Kidney (tissue), 13 donors: ENCODE measurements at regions not wholly inside any gene's neighbourhood (a gene's known extent, or its start where the extent isn't known, plus 50 kb on each side); places are given as distances from the start of the nearest gene placed in this dataset.
"Not testable (repeated sequence)": the region's sequence is repeated elsewhere in the genome, so short reads cannot be mapped to it uniquely, and the experiment has no call there.

Experiments used
- DNase-seq, 5 donors: peaks; one replicate each; pipeline ENCODE4 v3.0.0-alpha.2; 2013 to 2020
- FAIRE-seq: peaks from 2 replicates; lab custom pipeline; 2012; peaks lifted over from hg19 to GRCh38; lab: Jason Lieb, UNC
- H3K27ac ChIP-seq, 2 donors: one replicate each; pipeline ENCODE4 v1.7.0; 2013; ENCODE audit warnings: low read depth in 2 of 2, low read length in 2 of 2, inconsistent platforms in 1 of 2
- H3K27me3 ChIP-seq: one replicate; pipeline ENCODE4 v1.7.1; 2013; ENCODE audit warnings: low read length, inconsistent platforms; ENCODE audit not compliant: control insufficient read depth, insufficient read depth
- H3K36me3 ChIP-seq, 3 donors: one replicate each; pipeline versions ENCODE4 v1.7.0 to v1.7.1; 2013; ENCODE audit warnings: low read length in 3 of 3, control low read depth in 1 of 3, inconsistent platforms in 1 of 3; ENCODE audit not compliant: insufficient read depth in 3 of 3, control insufficient read depth in 2 of 3
- H3K4me1 ChIP-seq, 3 donors: one replicate each; pipeline versions ENCODE4 v1.7.0 to v1.7.1; 2013; ENCODE audit warnings: low read length in 3 of 3, inconsistent platforms in 1 of 3, low read depth in 1 of 3; ENCODE audit not compliant: control insufficient read depth in 2 of 3, insufficient read depth in 2 of 3
- H3K4me3 ChIP-seq, 3 donors: one replicate each; pipeline versions ENCODE4 v1.7.0 to v1.8.1; 2013; ENCODE audit warnings: low read length in 3 of 3, control low read depth in 1 of 3, inconsistent platforms in 1 of 3
- H3K9ac ChIP-seq, 3 donors: one replicate each; pipeline versions ENCODE4 v1.7.0 to v1.7.1; 2013; ENCODE audit warnings: low read length in 3 of 3, control low read depth in 1 of 3, inconsistent platforms in 1 of 3
- H3K9me3 ChIP-seq, 3 donors: one replicate each; pipeline versions ENCODE4 v1.7.0 to v1.7.1; 2013; ENCODE audit warnings: low read length in 3 of 3, control low read depth in 1 of 3, inconsistent platforms in 1 of 3; ENCODE audit not compliant: control insufficient read depth in 2 of 3, insufficient read depth in 1 of 3
- intact Hi-C: fragments of 100-400 bp; cut with DNase I; formaldehyde crosslinking; loops from one replicate; pipeline ENCODE4 v1.11.1; 2022
- TF ChIP-seq, protein P1 (sequence below): IDR thresholded peaks from 3 replicates; pipeline ENCODE4 v1.5.1; 2012; ENCODE audit warnings: mild to moderate bottlenecking, moderate library complexity, borderline replicate concordance; ENCODE audit not compliant: insufficient read depth; ENCODE audit errors: extremely low read depth
- donor health status: control.
- donor health status: control.
- donor health status: control.
- donor health status: control.
- donor health status: control.
- donor health status: DM: yes; HTN: yes; CAD: no.
- donor health status: Normal renal cell carcinoma (clear cell type).

- no peaks in the 10 kb centered on the region for H3K36me3 ChIP-seq
- no peak for DNase-seq
- FAIRE-seq = no peak
- no peak overlapping the region for H3K9ac ChIP-seq
- no peaks in the 10 kb centered on the region for H3K9me3 ChIP-seq
- intact Hi-C loops = no loop called here
- no peak overlapping the region for H3K4me3 ChIP-seq
- TF ChIP-seq, protein P1, sequence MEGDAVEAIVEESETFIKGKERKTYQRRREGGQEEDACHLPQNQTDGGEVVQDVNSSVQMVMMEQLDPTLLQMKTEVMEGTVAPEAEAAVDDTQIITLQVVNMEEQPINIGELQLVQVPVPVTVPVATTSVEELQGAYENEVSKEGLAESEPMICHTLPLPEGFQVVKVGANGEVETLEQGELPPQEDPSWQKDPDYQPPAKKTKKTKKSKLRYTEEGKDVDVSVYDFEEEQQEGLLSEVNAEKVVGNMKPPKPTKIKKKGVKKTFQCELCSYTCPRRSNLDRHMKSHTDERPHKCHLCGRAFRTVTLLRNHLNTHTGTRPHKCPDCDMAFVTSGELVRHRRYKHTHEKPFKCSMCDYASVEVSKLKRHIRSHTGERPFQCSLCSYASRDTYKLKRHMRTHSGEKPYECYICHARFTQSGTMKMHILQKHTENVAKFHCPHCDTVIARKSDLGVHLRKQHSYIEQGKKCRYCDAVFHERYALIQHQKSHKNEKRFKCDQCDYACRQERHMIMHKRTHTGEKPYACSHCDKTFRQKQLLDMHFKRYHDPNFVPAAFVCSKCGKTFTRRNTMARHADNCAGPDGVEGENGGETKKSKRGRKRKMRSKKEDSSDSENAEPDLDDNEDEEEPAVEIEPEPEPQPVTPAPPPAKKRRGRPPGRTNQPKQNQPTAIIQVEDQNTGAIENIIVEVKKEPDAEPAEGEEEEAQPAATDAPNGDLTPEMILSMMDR = no peak
- no peak overlapping the region for H3K27ac ChIP-seq
- H3K4me1 ChIP-seq = no peaks in the 10 kb centered on the region
- H3K27me3 ChIP-seq = no peaks in the 10 kb centered on the region
Measured at GRCh38 chrX:45479835-45480422, 279.3 kb upstream of the DIPK2B start.

DNA sequence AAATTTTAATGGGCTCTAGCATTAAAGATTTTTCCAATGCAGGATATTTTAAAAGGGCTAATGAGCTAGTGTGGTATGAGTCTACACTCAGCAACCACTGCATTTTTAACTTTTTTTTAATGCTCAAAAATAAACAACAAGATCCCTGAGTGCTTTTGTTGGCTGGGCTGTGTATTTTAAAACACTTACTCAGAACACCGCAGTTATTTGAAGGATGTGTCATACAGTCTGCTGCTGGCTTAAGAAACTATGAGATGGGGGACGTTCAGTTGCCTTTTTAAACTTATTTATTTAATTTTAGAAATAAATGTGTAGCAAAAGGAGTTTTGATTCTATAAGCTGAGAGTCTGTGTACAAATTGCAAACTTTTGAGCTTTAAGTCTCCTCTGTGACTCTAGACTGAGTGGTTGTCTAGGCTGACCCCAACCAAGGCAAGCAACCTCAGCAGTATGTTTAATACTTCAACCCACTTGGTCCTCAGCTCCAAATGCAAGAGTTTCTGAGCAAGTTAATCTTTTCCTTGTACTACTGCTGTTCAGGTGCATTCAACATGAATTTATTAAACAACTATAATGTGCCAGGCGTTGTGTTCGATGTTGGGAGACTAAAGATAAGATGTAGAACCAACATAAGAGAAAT is 278.6 kb upstream of the DIPK2B start:
- Histone ChIP-seq H3K27ac (no peak overlapping the region), H3K9ac (no peak overlapping the region), H3K9me3 (no peaks in the 10 kb centered on the region), H3K36me3 (no peaks in the 10 kb centered on the region), H3K27me3 (no peaks in the 10 kb centered on the region), H3K4me3 (no peak overlapping the region), H3K4me1 (no peaks in the 10 kb centered on the region)
- peak in 1 of 5 donors; percentile 0 for DNase-seq
- TF ChIP-seq, protein P1 = no peak
- no peak for FAIRE-seq
- intact Hi-C loops = no loop called here

DNA sequence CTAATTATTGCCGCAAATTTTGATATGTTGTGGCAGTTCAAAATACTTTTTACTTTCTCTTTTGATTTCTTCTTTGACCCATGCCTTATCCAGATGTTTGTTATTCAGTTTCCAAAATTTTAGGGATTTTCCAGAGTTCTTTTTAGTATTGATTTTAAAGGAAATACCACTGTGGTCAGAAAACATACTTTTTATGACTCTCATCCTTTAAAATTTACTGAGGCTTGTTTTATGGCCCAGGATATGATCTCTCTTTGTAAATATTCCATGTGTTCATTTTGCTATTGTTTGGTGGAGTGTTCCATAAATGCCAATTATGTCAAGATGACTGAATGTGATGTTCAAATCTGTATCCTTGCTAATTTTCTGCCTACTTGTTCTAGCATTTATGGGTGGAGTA is 272.3 kb upstream of the DIPK2B start:
- Histone ChIP-seq H3K36me3 (no peaks in the 10 kb centered on the region), H3K9ac (no peak overlapping the region), H3K9me3 (no peaks in the 10 kb centered on the region), H3K27ac (no peak overlapping the region), H3K4me1 (no peaks in the 10 kb centered on the region), H3K27me3 (no peaks in the 10 kb centered on the region), H3K4me3 (no peak overlapping the region)
- TF ChIP-seq, protein P1 = no peak
- intact Hi-C loops = no loop called here
- FAIRE-seq (no peak), DNase-seq (no peak)

- H3K4me3 ChIP-seq, DNase-seq, H3K27ac ChIP-seq, H3K9ac ChIP-seq, intact Hi-C loops, H3K27me3 ChIP-seq, H3K4me1 ChIP-seq, H3K9me3 ChIP-seq, H3K36me3 ChIP-seq, FAIRE-seq: not testable (repeated sequence)
Measured at GRCh38 chrX:45467537-45467936, 266.9 kb upstream of the DIPK2B start.

DNA sequence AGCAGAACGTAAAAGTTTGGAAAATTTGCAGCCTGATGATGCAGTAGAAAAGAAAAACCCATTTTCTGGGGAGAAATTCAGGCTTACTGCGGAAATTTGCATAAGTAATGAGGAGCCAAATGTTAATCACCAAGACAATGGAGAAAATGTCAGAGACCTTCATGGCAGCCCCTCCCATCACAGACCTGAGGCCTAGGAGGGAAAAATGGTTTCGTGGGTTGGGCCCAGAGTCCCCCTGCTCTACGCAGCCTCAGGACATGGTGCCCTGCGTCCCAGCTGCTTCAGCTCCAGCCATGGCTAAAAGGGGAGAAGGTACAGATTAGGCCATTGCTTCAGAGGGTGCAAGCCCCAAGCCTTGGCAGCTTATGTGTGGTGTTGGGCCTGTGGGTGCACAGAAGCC is 255.1 kb upstream of the DIPK2B start:
- H3K4me1 ChIP-seq, H3K9ac ChIP-seq, H3K4me3 ChIP-seq, H3K9me3 ChIP-seq, FAIRE-seq, H3K27ac ChIP-seq, H3K27me3 ChIP-seq, intact Hi-C loops, H3K36me3 ChIP-seq: not testable (repeated sequence)
- DNase-seq = peak in 1 of 5 donors; percentile 26
